GM18909 (cell line): ENCODE measurements at regions not wholly inside any gene's neighbourhood (a gene's known extent, or its start where the extent isn't known, plus 50 kb on each side); places are given as distances from the start of the nearest gene placed in this dataset.
A peak's percentile ranks its signal among the peaks of the same experiment; 100 is the strongest.

ENCODE experiments used
- ATAC-seq: cut with Tn5 transposase; IDR thresholded peaks from one replicate; pipeline ENCODE4 v1.9.1; 2021; ENCODE audit warnings: mild to moderate bottlenecking; ENCODE audit not compliant: unreplicated experiment, poor library complexity

DNA sequence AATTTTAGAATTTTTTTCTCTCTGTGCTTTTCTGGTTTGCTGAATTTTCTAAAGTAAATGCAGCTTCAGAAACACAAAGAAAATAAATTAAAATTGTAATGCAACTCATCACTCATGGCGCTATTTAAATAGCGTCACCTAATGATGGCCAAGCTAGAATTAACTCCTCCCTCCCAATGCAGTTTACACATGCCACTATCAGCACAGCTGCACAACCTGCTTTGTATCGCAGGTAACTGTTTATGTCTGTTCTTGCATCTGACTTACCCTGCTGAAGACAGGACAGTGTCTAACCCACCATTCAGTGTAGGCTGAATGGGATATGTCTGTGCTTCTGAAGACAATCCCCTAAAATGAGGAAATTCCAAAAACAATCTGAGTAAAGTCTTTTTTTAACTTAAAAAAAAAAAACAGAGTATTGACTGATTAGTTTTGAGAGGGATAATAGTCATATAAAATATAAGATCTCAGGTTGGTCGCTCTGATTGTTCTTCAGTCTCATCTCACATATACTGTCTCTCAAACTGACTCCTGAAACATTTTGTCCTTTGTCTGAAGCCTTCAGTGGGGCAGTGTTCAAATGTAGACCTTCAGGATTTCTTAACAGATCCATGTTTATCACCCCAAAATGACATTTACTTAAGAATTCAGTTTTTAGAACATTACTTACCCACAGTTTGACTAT, 271.4 kb downstream of the ZEB2 start:
- peak; percentile 43 for ATAC-seq

DNA sequence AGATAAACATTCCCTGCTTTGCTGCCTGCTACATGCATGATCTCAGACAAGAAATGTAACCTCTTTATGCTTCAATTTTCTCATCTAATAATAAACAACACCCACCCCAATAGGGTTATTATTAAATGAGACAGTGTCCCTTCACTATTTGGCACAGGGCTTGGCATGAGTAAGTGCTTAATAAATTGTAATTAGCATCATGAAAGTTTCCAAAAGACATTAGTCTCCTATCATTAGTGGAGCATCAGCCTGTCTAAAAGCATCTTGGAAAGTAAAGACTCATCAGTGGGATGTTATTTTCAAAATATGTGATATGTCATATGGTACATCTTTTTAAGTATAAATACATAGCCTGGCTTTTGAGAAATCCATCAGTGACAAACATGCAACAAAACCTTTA, 275.0 kb downstream of the ZEB2 start:
- ATAC-seq: no peak

DNA sequence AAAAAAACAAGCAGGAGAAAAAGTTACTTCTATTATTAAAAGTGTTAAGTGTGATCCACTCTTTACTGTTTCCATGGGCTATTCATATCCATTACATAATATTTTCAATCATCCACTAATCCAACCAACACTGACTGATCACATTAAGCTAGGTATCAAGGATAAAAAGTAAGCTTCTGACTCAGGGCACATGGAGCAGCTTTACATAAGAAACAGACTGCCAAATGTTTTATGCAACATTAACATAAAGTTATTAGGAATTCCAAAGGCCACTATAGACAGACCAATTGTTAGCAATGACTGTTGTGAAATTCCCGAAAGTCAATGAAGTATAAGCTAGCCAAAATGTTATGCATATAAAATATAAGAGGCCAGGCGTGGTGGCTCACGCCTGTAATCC, 277.6 kb downstream of the ZEB2 start:
- no peak for ATAC-seq

DNA sequence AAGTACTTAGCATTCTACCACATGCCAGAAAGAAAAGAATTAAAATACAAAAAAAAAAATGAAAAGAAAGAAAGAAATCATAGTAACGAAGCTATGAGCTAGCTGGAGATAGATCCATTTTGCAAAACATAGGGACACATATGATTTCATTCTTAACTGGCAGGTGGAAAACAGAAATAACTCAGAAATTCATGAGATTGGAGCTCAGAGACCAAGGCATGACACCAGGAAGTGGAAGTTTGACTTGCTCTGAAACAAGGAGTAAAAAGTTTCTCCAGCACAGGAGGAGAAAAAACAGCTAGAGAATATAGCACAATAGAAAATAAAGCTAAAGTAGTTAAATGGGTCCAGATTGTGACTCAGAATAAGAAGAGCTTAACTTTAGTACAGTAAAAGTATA, 278.1 kb downstream of the ZEB2 start:
- ATAC-seq: no peak

DNA sequence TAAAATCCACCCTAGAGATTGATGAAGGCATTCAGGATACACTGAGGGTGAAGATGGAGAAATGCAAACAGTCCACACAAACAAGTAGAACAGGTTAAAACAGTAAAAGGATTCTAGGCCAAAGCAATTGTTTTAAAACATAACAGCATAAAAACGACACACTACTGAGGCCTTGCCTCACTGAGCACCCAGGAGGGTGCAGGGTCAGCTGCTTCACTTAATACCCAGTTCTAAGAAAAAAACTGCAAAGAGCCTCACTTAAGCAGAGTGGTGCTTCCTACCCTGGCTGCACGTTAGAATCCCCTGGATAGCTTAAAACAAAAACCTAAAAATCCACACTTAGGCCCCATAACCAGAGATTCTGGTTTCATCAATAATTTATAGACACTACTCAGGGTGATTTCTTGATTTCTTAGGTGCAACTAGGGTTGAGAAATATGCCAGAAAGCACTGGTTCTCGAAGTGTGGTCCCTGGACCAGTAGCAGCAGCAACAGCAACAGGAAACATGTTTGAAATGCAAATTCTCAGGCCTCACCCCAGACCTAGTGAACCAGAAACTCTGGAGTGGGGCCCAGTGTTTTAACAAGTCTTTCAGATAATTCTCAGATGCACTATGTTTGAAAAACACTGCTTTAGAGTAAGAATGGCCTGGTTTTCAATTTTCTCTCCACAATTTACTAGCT, 279.1 kb downstream of the ZEB2 start:
- peak; percentile 92 for ATAC-seq

DNA sequence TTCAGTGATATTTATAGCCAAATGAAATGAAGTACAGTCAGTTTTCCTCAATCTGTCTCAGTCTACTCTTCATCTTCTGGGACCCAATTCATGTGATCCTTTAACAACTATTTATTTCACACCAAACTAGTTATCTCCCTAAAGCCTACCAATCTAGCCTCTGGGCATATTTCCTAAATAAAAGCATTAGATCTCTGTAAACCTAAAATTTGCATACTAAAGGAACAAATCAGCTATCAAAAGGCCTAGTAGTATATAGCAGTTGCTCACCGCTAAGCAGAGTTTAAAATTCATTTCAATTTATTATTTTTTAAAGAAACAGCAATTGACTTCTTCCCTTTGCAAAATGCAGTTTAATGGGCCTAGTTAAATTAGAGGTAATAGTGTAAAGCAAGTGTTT, 280.2 kb downstream of the ZEB2 start:
- no peak for ATAC-seq

DNA sequence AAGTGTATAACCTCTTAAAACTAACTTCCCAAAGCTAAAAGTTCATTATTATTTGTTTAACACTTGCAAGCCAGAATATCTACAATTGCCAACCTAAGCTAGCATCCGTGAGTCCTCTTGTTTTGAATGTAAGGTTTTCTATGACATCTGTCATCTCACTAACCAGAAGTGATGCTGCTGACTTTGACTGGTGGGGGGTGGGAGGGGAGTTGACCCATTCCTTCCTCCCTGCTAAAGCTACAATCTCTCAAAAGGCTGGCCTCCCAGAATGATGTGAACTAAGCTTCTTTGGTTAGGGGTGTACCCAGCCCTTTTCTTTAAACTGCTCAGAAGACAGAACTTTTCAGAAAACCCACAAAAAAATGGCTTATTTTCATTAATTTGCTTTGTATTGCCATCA, 280.6 kb downstream of the ZEB2 start:
- ATAC-seq: no peak

DNA sequence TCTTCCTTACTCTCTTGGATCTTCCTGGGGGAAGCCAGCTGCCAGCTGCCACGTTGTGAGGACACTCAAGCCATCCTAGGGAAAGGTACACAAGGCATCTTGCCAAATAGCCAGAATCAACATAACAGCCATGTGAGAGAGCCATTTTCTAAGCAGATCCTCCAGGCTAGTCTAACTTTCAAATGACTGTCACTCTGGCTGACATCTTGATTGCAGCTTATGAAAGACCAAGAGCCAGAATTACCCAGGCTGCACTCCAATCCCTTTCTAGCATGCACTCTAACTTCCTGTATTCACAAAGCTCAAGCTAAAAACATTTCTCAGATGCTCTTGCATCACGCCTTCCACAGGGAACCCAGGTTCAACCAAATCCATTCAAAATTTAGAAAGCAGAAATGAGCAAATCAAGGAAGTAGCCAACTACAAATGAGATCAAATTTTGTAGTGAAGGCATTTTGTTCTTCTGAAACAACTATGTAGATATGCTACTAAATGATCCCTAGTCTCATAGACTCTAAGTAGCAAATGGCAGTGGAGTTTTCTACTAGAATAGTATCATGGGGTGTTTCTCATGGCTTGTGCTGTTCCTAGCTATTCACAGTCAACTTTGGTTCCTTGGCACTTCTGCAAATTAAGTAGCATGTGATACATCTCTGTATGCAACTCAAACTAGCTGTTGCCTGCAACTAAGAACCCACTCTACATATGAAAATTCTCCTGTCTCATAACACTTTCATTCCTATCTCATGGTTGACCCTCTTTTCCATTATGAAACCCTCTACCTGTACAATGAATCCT, 281.9 kb downstream of the ZEB2 start:
- no peak for ATAC-seq

DNA sequence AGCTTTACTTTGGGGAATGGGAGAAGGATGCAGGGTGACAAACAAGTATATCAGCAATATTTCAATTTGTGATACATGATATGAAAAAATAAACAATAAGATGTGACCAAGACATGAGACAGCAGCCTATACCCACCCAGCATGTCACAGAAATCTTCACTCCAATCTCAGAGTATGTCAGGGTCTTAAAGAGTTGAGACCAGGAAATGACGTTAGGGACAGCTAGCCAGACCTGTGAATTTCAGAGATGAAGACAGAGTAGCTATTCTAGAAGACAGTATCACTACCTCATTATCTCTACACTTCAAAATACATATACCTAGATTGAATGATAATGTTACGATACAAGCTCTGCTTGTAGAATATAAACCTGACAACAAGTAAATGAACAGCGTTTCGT, 282.8 kb downstream of the ZEB2 start:
- ATAC-seq: no peak

DNA sequence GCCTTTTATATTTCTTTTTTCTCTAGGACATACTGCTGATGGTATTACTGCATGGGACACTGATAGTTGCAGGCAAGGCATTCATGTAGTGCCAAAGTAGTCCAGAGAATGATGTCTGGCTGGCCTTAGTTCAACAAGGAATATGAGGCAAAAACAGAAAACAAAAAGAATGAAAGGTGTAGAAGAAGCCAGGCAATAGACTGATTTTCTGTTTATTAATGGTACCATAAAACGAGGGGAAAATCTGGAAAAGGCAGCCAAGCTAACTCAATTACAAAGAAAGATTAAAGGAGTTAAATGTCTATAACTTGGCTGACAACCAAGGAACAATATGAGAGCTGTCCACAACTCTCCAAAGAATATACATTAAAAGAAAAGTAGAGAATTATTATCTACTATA, 284.9 kb downstream of the ZEB2 start:
- ATAC-seq: no peak

DNA sequence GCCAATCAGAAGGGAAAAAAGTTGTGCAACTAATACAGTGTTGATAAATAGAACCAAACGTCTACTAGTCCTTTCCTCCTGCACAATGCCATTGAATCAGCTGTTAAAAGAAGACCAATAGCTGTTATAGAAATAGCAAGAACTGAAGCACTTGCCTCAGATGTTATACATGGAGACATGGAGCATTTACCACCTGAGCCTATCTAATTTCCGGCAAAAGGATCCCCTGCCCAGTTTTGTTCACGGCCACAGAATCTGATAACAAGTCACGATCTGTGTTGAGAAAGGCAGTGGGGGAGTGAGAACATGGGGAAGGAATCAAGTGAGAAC, 285.4 kb downstream of the ZEB2 start:
- no peak for ATAC-seq

DNA sequence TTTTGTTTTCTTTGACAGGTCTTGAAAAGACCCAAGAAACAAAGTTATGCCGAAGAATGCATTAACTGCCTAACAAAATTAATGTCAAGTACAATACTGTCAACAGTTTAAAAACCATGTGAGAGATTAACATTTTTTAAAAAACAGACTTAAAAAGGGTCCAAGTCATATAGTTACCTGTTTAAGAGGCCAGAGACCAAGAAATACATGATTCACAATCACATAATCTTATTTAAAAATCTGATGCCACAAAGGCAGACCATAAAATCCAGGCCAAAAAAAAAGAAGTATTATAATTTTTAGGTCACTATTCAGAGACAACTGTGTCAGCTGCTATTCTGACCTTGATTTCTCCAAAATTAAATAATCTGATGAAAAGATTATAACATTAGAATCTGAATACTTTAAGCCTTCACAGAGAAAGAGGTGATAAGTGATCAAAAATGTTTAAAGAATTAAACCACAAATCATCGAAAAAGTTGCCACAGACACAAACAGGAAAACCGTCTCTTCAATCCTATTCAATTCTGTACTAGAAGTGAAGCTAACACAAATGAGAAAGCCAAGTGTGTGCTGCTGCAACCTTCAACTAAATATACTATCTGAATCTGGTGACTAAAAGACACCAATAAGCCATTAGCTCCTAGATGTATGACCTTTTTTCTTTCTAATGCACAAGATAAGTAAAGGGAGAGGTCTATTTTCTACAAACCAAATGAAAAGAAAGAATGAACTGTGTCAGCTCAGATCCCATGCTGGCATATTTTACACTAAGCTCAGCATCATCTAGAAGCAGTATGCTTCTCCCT, 286.0 kb downstream of the ZEB2 start:
- ATAC-seq: no peak

DNA sequence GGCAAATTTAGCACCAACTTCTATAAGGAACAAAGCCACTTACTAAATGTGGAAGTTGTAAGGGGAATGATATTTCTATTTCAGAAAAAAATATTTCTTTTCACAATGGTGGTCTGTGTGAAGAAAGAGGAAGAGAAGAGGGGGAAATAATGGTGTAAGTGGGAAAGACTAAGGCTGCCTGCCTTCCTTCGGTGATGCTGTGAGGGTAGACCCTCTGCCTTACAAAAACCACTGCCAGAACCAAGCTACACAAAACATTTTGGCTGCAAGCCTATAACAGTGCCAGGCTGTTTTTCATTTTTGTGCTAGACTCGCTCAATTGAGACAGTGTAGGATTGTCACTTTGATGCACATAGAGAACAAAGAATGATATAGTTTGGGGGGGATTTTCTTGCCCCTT, 286.6 kb downstream of the ZEB2 start:
- ATAC-seq: no peak

DNA sequence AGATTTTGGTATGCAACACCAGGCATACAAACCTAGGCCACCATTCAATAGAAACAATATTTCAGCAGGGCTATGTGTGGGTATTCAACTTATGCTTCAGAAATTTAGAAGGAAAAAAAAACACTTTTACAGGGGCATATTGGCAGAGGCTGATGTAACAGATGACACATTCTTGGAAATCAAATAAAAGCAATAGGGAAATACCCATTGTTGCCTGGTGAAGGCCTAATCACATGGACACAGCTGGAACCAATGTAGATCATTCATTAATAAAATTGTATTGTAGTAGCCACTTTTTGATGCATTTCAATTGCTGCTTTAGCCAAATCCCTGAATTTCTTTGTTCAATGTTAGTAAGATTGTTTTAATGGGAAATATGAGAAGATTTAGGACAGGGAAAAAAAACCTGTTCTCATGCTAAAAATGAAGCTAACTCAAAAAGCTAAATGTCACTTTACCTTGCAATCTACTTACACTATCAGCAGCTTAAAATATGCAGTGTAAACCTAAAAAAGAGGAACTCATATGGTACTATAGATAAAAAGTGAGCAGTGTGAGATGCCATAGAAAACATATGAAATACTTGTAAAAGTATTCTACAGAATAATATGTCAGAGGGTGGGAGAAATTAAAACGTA, 289.4 kb downstream of the ZEB2 start:
- no peak for ATAC-seq

DNA sequence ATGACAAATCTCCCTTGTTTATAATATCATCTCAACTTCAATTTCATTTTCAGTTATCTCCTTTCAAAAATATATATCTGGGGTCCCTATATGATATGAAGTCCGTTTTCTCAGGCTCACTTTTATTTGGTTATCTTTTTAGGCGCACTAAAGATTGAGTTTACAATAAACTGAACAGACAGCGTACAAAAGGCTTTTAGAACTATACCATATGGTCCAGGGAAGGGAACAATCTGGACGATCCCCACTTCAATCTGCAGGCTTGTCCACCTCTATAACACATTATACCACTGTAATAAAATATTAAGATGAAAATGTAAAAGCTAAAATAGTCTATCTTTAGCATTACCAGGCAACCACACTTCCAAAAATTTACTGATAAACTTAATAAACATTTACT, 289.9 kb downstream of the ZEB2 start:
- no peak for ATAC-seq

DNA sequence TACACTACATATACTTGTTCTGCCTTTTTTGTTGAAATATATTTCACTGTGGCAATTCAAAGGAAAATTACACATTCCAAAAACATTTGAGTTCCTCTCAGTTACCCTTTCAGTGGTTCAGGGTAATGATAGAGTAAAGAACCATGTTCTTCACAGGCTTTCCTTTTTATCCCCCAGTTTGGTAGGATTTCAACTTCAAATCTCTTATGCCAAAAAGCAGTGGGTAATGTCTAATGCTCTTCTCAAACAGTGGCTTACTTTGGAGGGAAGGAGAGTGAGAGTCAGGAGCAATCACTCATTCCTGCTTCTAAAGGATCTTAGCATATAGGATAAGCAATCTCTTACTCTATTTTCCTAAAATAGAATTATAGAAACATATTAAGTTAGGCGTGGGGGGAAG, 290.6 kb downstream of the ZEB2 start:
- no peak for ATAC-seq

DNA sequence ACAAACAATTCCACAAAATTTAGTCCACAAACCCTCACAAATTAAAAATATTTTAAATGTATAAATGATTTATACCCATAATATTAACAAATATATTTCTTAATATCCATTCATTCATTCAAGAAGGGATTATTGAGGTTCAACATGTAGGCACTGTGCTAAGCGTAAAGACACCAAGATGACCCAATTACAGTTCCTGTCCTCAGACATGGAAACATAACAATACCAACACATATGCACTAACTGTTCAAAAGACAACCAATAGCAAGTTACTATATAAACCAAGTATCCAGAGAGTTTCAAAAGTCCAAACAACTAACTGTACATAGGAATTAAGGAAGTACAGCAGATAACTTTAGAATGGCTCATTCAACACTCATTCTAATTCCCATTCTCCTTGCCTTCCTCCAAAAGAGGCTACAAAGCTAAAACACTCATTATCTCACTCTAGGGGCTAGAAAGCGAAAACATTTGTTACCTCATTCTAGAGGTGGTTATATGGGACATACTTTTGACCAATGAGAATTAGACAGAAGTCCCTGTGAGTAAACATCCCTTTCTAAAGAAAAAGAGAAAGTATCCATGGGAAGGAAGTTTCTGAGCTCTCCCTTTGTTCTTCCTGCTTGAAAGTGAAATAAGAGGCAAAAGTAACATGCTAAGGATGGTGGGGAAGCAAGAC, 292.4 kb downstream of the ZEB2 start:
- ATAC-seq: no peak

DNA sequence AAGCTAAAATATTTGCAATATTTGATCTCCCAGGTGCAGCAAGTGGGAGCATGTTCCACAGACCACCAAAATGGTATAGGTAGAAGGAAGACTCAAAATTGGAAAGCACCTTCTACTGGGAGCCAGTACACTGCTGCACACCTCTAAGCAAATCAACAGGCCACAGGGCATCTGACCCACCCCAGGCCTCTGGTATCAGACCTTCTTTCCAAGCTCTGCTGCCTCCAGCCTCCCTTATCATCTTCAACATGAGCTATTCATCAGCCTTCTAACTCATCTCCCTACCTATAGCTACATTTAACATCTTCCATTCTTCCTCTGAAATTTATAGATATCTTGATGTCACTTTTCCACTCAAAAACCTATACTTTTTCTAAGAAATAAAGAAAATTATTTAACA, 294.8 kb downstream of the ZEB2 start:
- no peak for ATAC-seq

DNA sequence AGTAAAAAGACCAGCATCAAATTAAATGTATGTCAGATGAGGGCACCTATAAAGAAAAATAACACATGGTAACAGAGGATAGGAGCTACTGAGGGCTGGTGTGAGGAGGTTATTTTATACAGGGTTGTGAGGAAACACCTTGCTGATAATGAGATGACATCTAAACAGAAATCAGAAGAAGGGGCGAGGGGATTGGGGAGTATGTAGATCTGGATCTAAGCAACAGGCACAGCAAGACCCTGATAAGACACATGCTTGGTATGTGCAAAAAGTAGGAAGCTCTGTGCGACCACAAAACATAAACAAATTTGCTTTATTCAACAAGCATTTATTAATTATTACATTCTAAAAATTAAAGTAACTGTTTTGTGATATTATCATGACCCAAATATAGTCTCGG, 295.4 kb downstream of the ZEB2 start:
- no peak for ATAC-seq

DNA sequence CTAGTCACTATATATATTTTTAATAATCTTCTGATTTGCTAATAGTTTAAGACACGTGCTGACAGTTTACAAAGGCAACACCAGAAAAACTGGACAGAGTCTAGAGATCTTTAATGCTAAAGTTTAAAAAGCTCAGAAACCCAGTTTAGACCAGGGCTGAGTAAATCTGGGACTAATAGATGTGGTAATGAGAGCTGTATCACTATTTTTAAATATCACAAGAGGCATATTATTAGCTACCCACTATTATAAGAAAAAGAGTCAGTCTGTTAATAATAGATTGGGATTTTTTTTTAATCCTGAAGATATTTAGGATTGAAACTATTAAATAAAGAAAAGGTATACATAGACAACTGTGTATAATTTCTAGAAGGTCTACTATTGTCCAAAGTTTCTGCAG, 299.9 kb downstream of the ZEB2 start:
- ATAC-seq: no peak
